NCI-H187 treated with DMSO at 0.1 percent for 48 hours (cell line): ENCODE measurements at regions not wholly inside any gene's neighbourhood (a gene's known extent, or its start where the extent isn't known, plus 50 kb on each side); places are given as distances from the start of the nearest gene placed in this dataset.

Experiments
- DNase-seq: peaks from one replicate; lab custom pipeline; 2025; lab: John Stamatoyannopoulos, UW

GRCh38 chr15:37165395-37165794 lies 65.0 kb upstream of the MEIS2 start:
- DNase-seq: no peak

GRCh38 chr15:37166402-37166801 lies 66.1 kb upstream of the MEIS2 start:
- DNase-seq: no peak

- no peak for DNase-seq
Observed at GRCh38 chr15:37181339-37181738, 81.0 kb upstream of the MEIS2 start.

GRCh38 chr15:37199545-37199944 lies 99.2 kb upstream of the MEIS2 start:
- no peak for DNase-seq

GRCh38 chr15:37203050-37203449 lies 102.7 kb upstream of the MEIS2 start:
- no peak for DNase-seq

- no peak for DNase-seq
Observed at GRCh38 chr15:37204692-37205091, 104.3 kb upstream of the MEIS2 start.

GRCh38 chr15:37206690-37207089 lies 106.3 kb upstream of the MEIS2 start:
- DNase-seq: no peak

GRCh38 chr15:37208146-37209040 lies 108.0 kb upstream of the MEIS2 start:
- DNase-seq: no peak

GRCh38 chr15:37209041-37209363 lies 108.7 kb upstream of the MEIS2 start:
- no peak for DNase-seq

GRCh38 chr15:37217567-37217966 lies 117.2 kb upstream of the MEIS2 start:
- no peak for DNase-seq

- no peak for DNase-seq
Observed at GRCh38 chr15:37218351-37218916, 118.1 kb upstream of the MEIS2 start.

GRCh38 chr15:37219211-37219701 lies 118.9 kb upstream of the MEIS2 start:
- no peak for DNase-seq

- DNase-seq: peak; percentile 73
Observed at GRCh38 chr15:37220949-37221670, 120.8 kb upstream of the MEIS2 start.

- DNase-seq: no peak
Observed at GRCh38 chr15:37221671-37222145, 121.4 kb upstream of the MEIS2 start.

- no peak for DNase-seq
Observed at GRCh38 chr15:37223089-37223488, 122.7 kb upstream of the MEIS2 start.

GRCh38 chr15:37229855-37230619 lies 129.7 kb upstream of the MEIS2 start:
- no peak for DNase-seq

- DNase-seq: no peak
Observed at GRCh38 chr15:37245358-37245757, 145.0 kb upstream of the MEIS2 start.

- no peak for DNase-seq
Observed at GRCh38 chr15:37246065-37246464, 145.7 kb upstream of the MEIS2 start.

- no peak for DNase-seq
Observed at GRCh38 chr15:37246856-37247255, 146.5 kb upstream of the MEIS2 start.

GRCh38 chr15:37249249-37249648 lies 148.9 kb upstream of the MEIS2 start:
- DNase-seq: no peak

GRCh38 chr15:37252530-37252929 lies 152.2 kb upstream of the MEIS2 start:
- no peak for DNase-seq

- DNase-seq: no peak
Observed at GRCh38 chr15:37253877-37254276, 153.5 kb upstream of the MEIS2 start.
